NT2/D1 (cell line): ENCODE measurements at regions not wholly inside any gene's neighbourhood (a gene's known extent, or its start where the extent isn't known, plus 50 kb on each side); places are given as distances from the start of the nearest gene placed in this dataset.

Source experiments
- DNase-seq: peaks from one replicate; pipeline ENCODE4 v3.0.0-alpha.2; 2011; ENCODE audit warnings: low read depth, low spot score
- H3K27me3 ChIP-seq: 2 replicates; pipeline ENCODE4 v1.6.0; 2011; ENCODE audit warnings: mild to moderate bottlenecking; ENCODE audit not compliant: insufficient read length, insufficient read depth
- H3K36me3 ChIP-seq: 2 replicates; pipeline ENCODE4 v1.6.1; 2011; ENCODE audit warnings: mild to moderate bottlenecking, low read length, mixed read lengths; ENCODE audit not compliant: insufficient read depth, insufficient read length
- H3K4me1 ChIP-seq: 2 replicates; pipeline ENCODE4 v1.5.1; 2011; ENCODE audit not compliant: insufficient read depth, insufficient read length
- H3K4me3 ChIP-seq: 2 replicates; pipeline ENCODE4 v1.5.1; 2011; ENCODE audit warnings: low read depth; ENCODE audit not compliant: insufficient read length
- H3K9ac ChIP-seq: 2 replicates; pipeline ENCODE4 v1.6.0; 2011; ENCODE audit warnings: low read depth; ENCODE audit not compliant: insufficient read length
- H3K9me3 ChIP-seq: 2 replicates; pipeline ENCODE4 v1.5.1; 2011; ENCODE audit warnings: mild to moderate bottlenecking, low read length; ENCODE audit not compliant: insufficient read depth
- SUZ12 ChIP-seq: IDR thresholded peaks from 2 replicates; pipeline ENCODE4 v1.6.1; 2011; ENCODE audit not compliant: insufficient read length, insufficient read depth; ENCODE audit errors: extremely low read depth
- YY1 ChIP-seq: IDR thresholded peaks from 2 replicates; pipeline ENCODE4 v1.6.1; 2011; ENCODE audit not compliant: insufficient read length, insufficient read depth
- ZNF274 ChIP-seq: IDR thresholded peaks from 2 replicates; pipeline ENCODE4 v1.6.1; 2011; ENCODE audit warnings: mild to moderate bottlenecking, low read depth, low read length

DNA sequence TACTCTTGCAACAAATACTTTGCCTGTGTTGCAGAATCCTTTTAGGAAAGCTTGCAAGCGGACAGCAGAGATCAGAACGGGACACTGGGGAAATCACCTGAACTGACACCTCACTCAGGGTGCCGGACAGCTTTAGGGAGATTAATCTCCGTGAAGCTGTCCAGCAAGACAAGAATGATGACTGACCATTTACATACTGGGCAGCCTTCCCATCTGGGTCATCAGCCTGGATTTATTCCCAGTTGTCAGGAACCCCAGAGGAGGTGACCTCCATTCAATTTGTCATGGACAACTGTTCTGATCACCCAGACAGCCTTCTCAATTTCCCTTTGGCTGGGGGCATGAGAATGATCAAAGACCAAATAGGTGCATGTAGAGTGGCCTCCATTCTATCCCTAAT is 93.0 kb upstream of the EGFL6 start:
- no peak overlapping the region for H3K4me3 ChIP-seq
- no peaks in the 10 kb centered on the region for H3K27me3 ChIP-seq
- no peak for DNase-seq
- no peaks in the 10 kb centered on the region for H3K4me1 ChIP-seq
- H3K9me3 ChIP-seq, result no peaks in the 10 kb centered on the region
- H3K36me3 ChIP-seq, result no peaks in the 10 kb centered on the region
- no peak overlapping the region for H3K9ac ChIP-seq
- TF ChIP-seq SUZ12 (no peak), YY1 (no peak), ZNF274 (no peak)

- TF ChIP-seq ZNF274 (no peak), SUZ12 (no peak), YY1 (no peak)
- H3K4me3 ChIP-seq, result no peak overlapping the region
- H3K4me1 ChIP-seq, result no peaks in the 10 kb centered on the region
- H3K9ac ChIP-seq, result no peak overlapping the region
- H3K9me3 ChIP-seq, result no peaks in the 10 kb centered on the region
- DNase-seq, result no peak
- H3K36me3 ChIP-seq, result no peaks in the 10 kb centered on the region
- no peaks in the 10 kb centered on the region for H3K27me3 ChIP-seq
Measured at GRCh38 chrX:13474164-13474516, 95.3 kb upstream of the EGFL6 start.

GRCh38 chrX:13473442-13474163 is 95.8 kb upstream of the EGFL6 start:
- H3K4me1 ChIP-seq, result no peaks in the 10 kb centered on the region
- DNase-seq, result no peak
- TF ChIP-seq SUZ12, result no peak
- TF ChIP-seq YY1, result no peak
- no peak for TF ChIP-seq ZNF274
- H3K4me3 ChIP-seq, result no peak overlapping the region
- H3K9me3 ChIP-seq, result no peaks in the 10 kb centered on the region
- no peaks in the 10 kb centered on the region for H3K36me3 ChIP-seq
- no peak overlapping the region for H3K9ac ChIP-seq
- no peaks in the 10 kb centered on the region for H3K27me3 ChIP-seq

GRCh38 chrX:13472975-13473374 is 96.4 kb upstream of the EGFL6 start:
- TF ChIP-seq ZNF274 (no peak), YY1 (no peak), SUZ12 (no peak)
- Histone ChIP-seq H3K4me3 (no peak overlapping the region), H3K9ac (no peak overlapping the region), H3K9me3 (no peaks in the 10 kb centered on the region), H3K27me3 (no peaks in the 10 kb centered on the region), H3K36me3 (no peaks in the 10 kb centered on the region), H3K4me1 (no peaks in the 10 kb centered on the region)
- DNase-seq, result no peak

DNA sequence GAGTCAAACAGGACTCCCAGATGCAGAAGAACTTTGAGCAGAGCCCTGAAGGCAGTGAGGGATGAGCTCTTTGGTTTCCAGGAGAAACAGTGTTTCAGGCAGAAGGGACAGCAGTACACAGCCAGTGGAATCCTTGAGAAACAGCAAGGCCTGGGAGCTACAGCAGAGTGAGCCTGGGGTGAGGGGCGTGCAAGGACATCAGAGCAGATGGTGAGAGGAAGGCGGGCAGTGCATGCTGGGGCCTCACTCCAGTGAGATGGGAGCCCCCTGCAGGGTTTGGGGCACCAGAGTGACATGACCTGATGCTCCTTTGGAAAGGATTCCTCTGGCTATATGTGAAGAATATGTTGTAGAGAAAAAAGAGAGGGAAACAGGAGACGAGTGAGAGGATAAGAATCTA is 98.1 kb upstream of the EGFL6 start:
- no peak overlapping the region for H3K9ac ChIP-seq
- no peaks in the 10 kb centered on the region for H3K9me3 ChIP-seq
- no peaks in the 10 kb centered on the region for H3K36me3 ChIP-seq
- H3K4me1 ChIP-seq, result no peaks in the 10 kb centered on the region
- H3K27me3 ChIP-seq, result no peaks in the 10 kb centered on the region
- H3K4me3 ChIP-seq, result no peak overlapping the region
- TF ChIP-seq SUZ12 (no peak), YY1 (no peak), ZNF274 (no peak)
- DNase-seq, result no peak

- Histone ChIP-seq H3K4me1 (no peaks in the 10 kb centered on the region), H3K9me3 (no peaks in the 10 kb centered on the region), H3K4me3 (no peak overlapping the region), H3K9ac (no peak overlapping the region), H3K27me3 (no peaks in the 10 kb centered on the region), H3K36me3 (no peaks in the 10 kb centered on the region)
- DNase-seq, result no peak
- no peak for TF ChIP-seq ZNF274
- no peak for TF ChIP-seq SUZ12
- no peak for TF ChIP-seq YY1
Measured at GRCh38 chrX:13470685-13470977, 98.8 kb upstream of the EGFL6 start.

- Histone ChIP-seq H3K9ac (no peak overlapping the region), H3K9me3 (no peaks in the 10 kb centered on the region), H3K4me1 (no peaks in the 10 kb centered on the region), H3K36me3 (no peaks in the 10 kb centered on the region), H3K27me3 (no peaks in the 10 kb centered on the region), H3K4me3 (no peak overlapping the region)
- DNase-seq, result no peak
- TF ChIP-seq SUZ12, result no peak
- TF ChIP-seq YY1, result no peak
- TF ChIP-seq ZNF274, result no peak
Measured at GRCh38 chrX:13469963-13470684, 99.3 kb upstream of the EGFL6 start.
